ENCODE measurements at regions not wholly inside any gene's neighbourhood (a gene's known extent, or its start where the extent isn't known, plus 50 kb on each side); places are given as distances from the start of the nearest gene placed in this dataset.
A peak's percentile ranks its signal among the peaks of the same experiment; 100 is the strongest.

- no peak for DNase-seq (ENCODE audit: low spot score)
- in situ Hi-C loops (cut with HindIII; ENCODE audit: low sequenced_read_pairs) = no loop called here
Observed at GRCh38 chr1:170857955-170858354, 77.4 kb upstream of the MROH9 start.

- in situ Hi-C loops (cut with HindIII; ENCODE audit: low sequenced_read_pairs) = no loop called here
- no peak for DNase-seq (ENCODE audit: low spot score)
Observed at GRCh38 chr1:170863621-170864020, 71.7 kb upstream of the MROH9 start.

GRCh38 chr1:170864238-170864637 lies 71.1 kb upstream of the MROH9 start:
- no peak for DNase-seq (ENCODE audit: low spot score)
- in situ Hi-C loops (cut with HindIII; ENCODE audit: low sequenced_read_pairs) = no loop called here

GRCh38 chr1:170864876-170865538 lies 70.3 kb upstream of the MROH9 start:
- no peak for DNase-seq (ENCODE audit: low spot score)
- in situ Hi-C loops (cut with HindIII; ENCODE audit: low sequenced_read_pairs) = no loop called here

- no peak for DNase-seq (ENCODE audit: low spot score)
- in situ Hi-C loops (cut with HindIII; ENCODE audit: low sequenced_read_pairs) = no loop called here
Observed at GRCh38 chr1:170866646-170867045, 68.7 kb upstream of the MROH9 start.

- in situ Hi-C loops (cut with HindIII; ENCODE audit: low sequenced_read_pairs) = no loop called here
Observed at GRCh38 chr1:170871868-170872267, 63.5 kb upstream of the MROH9 start.

DNA sequence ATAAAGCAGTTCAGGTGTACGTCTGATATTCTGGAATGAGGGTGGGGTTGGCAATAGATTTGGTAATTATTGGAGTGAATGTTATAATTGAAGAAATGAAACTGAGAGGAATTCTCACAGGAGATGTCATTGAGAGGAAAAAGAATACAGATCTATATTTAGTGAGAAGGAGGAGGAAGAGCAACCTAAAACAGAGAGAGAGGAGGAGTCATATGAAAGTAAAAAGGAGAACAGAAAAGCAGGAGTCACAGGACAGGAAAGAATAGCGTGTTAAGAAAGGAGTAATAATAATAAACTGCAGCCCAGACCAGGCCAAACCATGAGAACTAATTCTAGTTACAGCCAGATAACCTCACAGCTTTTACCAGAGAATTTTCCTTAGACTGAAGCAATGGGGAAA lies 62.7 kb upstream of the MROH9 start:
- DNase-seq (ENCODE audit: low spot score) = no peak
- in situ Hi-C loops (cut with HindIII; ENCODE audit: low sequenced_read_pairs) = no loop called here

More at GRCh38 chr1:170871868-170872267, 63.5 kb upstream of the MROH9 start:
- DNase-seq (ENCODE audit: low spot score) = no peak

- no peak for DNase-seq (ENCODE audit: low spot score)
- in situ Hi-C loops (cut with HindIII; ENCODE audit: low sequenced_read_pairs) = no loop called here
Observed at GRCh38 chr1:170874671-170875070, 60.7 kb upstream of the MROH9 start.

DNA sequence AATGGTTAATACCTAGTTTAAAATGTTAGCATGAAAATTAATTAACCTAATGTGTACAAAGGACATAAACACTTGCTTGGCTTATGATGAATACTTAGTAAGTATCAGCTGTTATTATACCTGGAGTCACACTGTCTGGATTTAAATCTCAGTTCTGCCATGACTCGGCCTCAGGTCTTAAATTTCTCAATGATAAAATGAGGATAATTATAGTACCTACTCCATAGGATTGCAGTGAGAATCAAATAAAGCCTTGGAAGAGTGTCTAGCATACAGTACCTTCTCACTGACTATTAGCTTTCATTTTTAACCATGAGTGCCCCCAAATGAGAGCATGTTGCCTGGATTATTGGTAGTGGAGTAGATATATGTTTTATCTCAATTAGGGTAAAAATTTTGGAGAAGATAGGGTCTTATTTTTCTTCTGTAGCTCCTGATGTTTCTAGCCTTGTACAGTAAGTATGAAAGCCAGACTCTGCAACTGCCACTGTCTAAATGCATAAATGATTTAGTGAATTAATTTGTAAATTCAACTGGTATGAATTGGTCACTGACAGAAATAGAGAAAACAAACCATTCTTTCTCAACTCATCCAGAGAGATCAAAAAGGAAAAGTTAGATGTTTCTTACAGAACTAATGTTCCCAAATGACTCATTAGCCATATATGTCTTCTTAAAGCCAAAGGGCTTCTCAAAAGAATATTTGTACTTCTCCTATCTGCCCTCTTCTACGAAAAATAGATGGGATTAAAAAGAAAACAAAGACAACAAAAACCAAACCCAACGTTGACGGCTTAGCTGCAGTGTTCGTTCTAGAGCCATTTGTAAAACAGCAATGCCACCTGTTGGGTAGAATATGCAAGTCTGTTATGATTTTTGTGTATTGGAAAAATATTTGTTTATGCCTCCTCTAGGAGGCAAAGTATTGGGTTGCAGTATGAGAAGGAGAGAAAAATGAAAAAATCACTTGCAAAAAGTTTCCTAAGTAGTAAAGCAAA lies 53.8 kb upstream of the MROH9 start:
- in situ Hi-C loops (cut with HindIII; ENCODE audit: low sequenced_read_pairs) = no loop called here
- DNase-seq (ENCODE audit: low spot score) = peak; percentile 27
